ENCODE measurements at regions not wholly inside any gene's neighbourhood (a gene's known extent, or its start where the extent isn't known, plus 50 kb on each side); places are given as distances from the start of the nearest gene placed in this dataset.

DNA sequence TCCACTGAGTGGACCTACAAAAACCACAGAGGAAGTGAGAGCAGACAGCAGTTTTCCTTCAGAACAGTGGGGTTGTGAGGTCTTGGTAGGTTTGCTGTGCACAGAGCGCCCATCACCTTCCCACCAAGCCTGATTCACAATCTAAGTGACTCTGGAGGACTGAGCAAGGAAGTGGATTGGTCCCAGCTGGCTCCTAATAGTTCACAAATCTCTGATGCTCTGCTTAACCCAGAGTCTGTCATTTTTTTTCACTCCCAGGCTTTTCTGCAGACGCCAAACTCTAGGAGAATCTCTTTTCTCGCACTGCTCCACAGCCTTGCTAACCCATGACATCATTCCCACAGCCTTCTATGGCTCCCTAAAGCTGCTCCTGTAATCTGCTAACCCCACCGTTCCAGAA lies 280.4 kb downstream of the C1D start:
- no peak for DNase-seq

DNA sequence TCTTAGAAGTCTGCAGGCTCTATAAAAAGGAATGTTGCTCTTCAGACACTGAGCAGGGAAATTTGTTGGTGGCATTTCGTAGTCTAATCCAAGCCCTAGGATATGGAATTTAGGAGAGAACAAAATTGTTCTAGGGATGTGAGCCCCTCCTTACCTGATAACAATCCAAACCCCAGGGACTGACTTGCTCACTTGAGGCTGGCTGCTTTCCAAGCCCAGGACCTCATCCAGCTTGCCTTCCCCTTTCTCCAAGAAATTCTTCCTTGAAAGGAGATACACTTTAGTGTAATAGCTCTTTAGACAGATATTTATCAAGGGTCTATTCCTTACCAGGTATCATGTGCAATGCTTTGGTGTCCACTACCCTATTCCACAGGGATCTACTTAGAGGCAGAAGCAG lies 279.8 kb downstream of the C1D start:
- DNase-seq = no peak

DNA sequence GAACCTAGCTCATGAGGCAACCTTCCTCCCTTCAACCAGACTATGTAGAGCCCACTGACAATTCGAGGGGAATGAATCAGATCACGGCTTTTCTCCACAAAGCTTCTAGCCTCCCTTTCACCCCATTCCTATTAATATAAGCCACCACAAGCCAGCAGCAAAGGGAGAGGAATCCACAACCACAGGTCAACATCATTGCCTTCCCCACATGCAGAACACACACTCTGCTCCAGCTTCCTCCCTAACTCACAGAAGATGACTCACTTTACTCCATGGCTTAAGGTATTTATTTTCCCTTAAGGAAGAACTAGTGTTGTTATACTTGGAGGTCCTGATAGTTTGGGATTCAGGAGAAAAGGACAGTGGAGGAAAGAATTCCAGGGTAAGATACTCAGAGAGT lies 272.2 kb downstream of the C1D start:
- DNase-seq = no peak

DNA sequence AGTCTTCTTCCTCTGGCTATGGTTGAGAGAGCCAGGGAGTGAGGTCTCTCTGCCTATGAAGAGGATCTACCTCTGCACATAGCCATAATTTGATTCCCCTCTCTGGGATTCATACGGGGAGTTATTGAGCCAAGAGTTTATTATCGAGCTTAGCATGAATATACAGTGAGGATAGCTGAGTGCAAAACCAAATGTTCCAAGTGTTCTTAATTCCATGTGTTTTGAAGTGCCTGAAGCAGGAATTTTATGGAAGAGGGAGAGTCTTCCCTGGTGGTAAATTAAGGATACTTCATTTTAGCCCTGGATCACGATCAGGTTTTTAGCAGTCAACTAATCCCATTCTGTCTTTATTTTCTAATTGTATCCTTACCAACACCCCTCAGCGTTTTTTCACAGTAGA lies 270.6 kb downstream of the C1D start:
- no peak for DNase-seq

DNA sequence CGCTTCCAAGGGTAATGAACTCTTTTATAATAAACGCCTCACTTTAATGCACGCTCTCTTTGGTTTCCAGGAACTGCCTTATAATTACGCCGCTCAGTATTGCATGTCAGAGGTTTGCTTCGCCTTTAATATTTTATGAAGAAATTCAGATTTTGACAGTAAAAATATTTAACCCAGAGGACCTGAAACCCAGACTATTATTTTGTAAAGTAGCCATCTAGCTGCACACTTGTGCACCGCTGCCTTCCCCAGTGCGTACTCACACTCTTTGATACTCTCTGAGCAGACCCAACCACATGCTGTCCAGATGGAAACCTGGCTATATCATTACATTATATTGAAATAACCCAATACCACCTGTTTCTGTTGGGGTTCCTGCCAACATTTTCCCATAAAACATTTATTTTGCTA lies 270.1 kb downstream of the C1D start:
- DNase-seq = no peak

DNA sequence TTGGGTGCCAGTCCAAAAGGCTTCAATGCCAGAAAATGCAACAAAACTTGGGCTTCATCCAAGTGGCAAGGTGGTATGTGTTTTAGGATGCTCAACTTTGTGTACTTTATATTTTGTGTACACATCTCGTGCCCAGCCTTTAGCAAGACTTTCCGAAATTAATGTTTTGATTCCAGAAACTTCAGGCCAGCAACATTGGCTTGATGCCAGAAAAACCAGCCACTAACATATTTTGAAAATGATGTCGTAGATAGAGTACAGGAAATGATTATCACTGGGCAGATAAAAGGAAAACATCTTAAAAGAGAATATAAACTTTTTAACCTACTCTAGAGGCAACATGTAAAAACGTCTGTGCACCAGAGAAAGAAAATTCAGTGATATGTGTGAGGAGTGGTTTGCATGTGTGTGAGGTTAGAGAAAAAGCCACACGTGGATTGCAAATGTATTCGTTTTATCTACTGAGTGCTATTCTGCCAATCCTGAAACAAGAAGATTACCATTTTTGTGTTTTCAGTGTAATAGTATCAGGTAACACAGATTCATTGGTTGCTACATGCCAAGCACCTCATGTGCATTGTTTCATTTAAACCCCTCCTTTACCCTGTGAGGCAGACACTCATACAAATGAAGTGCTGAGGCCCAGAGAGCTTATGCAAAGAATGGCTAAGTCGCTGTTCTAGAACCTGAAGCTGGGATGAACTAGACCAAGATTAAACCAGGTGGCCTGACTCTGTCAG lies 264.8 kb downstream of the C1D start:
- no peak for DNase-seq

DNA sequence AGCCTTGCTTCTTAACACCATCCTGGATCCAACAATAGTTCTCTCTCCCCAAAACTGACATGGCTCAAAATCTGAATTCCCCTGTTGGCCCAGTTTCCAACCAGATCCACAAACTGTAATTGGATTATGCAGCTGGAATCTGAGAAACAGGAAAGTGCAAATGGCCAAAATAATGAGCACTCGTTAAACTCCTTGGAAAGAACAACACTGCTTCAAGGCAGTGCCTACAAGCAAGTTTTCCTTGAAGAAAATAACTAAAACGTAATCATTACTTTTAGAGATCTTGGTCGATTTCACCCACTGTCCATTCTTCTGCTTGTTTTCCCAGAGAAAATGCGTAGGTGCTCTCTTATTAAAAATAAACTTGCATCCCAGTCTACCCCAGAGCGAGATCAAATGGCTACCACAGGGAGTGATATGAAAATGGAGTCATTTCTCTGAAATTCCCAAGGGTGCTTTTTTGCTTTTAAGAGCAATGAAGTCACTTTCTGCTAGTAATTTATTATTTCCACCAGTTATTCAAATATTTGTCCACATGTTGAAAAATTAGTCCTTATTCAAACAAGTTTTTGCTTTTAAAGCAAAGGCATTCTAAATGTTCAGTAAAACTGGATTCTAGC lies 264.2 kb downstream of the C1D start:
- no peak for DNase-seq

DNA sequence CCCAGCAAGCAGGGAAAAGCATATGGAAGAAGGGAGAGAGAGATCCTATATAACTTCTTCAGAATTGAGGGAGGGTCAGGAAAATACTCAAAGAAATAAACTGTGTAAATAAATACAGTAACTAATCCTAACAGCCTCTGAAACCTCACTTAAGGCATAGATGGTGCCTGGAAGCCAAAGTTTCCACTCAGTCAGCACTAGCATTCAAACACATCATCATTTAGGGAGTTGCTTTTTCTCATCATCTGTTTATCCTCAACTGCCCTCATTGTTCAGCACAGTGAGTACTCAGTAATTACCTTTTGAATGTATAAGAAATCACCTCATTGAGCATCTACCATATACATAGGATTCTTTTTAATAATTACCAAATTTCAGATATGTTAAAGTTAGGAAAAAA lies 262.9 kb downstream of the C1D start:
- no peak for DNase-seq

DNA sequence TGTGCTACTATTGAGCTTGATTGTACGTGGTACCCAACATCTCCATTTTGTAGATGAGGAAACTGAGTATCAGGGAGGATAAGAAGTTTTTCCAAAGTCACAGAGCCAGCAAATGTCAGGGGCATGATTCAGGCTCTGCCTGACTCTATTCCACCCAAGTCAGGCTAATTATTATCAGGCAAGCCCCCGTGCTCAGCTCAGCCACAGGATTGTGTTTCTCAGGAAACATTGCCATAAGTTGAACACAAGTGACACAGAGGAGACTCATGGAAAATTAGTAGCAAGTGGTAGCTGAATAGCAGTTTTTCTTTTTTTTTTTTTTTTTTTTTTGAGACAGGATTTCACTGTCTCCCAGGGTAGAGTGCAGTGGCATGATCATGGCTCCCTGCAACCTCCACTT lies 260.5 kb downstream of the C1D start:
- DNase-seq = no peak

DNA sequence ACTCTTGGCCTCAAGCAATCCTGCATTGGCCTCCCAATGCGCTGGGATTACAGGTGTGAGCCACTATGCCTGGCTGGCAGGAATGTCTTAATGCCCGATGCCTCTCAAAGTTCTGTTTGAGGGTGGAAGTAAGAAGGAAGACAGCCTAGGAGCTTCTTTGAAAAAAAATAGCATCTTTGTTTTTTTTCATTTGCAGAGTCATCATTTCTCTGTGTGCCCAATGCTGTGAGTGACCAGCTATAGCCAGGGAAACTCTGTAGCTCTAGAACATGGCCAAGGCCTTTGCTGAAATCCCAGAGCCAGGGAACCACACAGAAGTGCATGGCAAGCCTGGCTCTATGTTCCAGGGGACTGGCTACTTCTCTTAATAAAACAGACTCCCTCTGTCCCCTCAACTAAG lies 260.0 kb downstream of the C1D start:
- DNase-seq = no peak

DNA sequence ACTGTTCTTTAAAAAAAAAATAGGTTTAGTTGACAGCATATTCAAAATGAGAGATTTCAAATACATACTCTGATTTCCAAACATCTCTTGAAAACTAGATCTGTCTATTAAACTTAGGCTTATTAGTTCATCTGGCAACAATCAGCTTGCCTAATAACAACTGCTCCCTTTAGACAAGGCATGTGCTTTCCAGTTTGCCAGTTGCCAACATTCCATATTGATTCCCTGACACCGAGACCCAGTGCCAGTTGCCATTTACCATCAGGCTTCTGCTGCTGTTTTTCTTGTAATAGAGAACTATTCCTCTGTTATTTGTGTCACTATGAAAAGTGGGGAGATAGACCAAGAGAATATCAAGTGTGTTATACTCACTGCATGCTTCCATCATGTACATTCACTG lies 256.0 kb downstream of the C1D start:
- DNase-seq = no peak

DNA sequence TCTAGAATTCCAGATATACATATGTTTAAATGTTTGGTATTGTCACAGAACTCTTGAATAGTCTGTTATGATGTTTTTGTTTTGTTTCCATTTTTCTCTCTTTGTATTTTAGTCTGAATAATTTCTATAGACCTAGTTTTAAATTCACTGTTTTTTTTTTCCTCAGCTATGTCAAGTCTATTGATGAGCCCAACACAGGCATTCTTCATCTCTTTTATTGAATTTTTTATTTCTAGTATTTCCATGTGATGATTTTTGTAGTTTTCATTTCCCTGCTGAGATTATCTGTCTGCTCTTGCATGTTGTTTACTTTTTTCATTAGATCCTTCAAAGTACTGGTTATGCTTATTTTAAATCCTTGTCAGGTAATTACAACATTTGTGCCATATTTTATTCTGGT lies 254.7 kb downstream of the C1D start:
- no peak for DNase-seq

DNA sequence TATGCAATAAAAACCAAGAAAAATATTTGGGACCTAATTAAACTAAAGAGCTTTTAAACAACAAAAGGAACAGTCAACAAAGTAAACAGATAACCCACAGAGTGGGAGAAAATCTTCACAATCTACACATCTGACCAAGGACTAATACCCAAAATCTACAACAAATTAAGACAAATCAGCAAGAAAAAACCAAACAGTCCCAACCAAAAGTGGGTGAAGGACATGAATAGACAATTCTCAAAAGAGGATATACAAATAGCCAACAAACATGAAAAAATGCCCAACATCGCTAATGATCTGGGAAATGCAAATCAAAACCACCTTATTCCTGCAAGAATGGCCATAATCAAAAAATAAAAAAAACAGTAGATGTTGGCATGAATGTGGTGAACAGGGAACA lies 250.1 kb downstream of the C1D start:
- no peak for DNase-seq

DNA sequence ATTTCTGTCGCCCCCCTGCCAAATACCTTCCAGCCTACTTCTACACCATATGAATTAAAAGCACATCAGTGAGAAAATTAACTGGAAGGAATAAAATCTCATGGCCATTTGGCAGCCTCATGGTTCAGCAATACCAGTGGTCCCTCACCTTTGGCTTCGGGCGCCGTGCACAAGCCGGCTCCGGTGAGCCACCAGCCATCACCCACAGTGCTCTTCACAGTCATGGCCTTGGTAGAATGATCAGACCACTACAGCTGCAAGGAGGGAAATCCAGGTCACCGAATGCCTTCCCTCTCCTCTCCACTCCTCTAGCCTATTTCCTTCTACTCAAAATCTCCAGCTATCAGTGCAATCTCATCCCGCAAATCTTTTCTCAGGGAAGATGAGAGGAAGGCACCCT lies 239.1 kb downstream of the C1D start:
- DNase-seq = no peak

DNA sequence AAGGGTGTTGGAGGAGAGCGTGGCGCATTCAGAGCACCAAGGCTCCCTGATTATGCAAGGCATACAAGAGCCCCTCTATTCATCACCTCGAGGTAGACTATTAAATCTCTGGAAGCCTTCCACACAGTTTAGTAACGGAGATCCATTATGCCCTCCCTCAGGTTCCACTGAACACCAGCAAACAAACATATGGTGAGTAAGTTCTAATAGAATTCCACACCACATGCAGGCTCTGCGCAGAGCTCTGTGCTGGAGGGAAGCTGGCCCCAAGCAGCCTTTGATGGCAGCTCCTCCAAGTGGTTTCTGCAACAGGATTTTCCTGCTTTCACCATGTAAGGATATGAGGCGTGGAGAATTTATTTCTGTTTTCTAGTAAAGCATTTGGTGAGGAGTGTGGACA lies 238.6 kb downstream of the C1D start:
- no peak for DNase-seq

DNA sequence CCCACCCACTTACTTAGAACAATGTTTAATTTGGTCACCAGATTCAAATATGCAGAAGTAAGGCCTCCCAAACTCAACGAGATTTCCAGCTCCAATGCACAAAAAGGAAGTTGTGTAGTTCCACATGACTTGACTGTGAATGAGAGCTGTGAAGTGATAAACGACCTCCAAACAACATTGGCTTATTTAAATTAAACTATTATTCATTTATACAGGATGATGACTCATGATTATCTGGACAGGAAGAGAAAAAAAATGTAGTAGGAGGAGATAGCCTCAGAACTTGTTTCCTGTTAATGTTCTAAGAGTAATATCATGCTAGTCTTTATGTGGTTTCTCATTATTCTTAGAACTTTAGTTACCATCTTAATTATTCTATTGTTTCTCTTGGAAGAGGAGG lies 237.3 kb downstream of the C1D start:
- DNase-seq = no peak

DNA sequence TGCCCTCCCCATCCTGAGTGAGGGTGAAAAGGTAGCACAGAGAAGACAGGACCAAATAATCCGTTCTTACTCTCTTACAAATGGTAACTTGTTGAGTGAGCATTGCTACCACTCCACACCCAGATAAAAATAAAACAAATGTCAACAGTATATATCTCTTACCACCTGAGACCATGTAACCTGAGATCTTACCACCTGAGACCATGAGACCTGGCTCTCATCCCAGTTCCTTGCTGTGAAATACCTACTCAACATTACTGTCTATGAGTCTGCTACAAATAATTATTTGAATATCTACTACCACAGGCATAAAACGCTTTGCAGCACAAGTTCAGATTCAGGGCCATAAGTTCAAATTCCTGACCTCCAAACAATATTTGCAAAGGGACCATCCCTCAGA lies 234.7 kb downstream of the C1D start:
- no peak for DNase-seq

DNA sequence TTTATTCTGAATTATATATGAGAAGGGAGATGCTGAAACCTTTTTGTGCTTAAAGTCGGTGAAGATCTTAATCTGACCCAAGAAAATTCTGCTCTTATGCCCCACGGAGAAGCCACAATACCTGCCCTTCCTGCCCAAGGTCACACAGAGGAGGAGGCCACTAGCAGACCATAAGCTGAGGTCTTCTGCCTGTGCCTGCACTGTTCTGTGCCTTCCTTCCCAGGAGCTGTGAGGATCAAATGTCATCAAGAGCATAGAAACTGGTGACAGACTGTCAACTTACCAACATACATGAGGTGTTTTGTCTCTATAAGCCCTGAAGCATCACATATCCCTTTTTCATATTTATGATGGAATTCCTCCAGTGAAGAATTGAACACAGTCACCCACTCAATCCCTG lies 233.3 kb downstream of the C1D start:
- no peak for DNase-seq

DNA sequence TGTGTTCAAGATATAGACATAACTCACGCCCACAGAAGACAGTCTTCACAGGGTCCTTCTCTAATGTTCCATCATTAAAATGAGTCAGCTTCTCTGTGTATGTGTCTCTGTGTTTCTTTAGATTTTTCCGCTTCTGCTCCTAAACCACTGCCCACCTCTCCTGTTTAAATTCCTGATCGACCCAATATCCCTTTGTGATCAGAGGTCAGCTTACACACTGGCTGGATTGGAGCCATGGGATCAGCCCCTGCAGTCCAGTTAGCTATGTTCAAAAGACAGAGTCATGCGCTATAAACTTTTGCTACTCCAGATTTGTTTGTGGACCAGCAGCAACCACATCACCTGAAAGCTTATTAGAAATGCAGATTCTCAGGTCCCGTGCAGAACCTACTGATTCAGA lies 229.2 kb downstream of the C1D start:
- no peak for DNase-seq

DNA sequence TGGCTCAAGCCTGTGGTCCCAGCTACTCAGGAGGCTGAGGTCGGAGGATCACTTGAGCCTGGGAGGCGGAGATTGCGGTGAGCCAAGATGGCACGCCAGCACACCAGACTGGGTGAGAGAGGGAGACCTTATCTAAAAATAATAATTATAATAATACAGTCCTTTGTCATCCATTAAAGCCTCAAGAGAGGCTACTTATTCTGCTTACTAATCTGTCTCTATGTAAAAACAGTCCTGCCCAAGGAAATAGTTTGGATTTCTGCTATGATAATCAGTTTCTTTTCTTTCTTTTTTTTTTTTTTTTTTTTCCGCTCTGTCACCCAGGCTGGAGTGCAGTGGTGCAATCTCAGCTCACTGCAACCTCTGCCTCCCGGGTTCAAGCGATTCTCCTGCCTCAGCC lies 228.3 kb downstream of the C1D start:
- no peak for DNase-seq

DNA sequence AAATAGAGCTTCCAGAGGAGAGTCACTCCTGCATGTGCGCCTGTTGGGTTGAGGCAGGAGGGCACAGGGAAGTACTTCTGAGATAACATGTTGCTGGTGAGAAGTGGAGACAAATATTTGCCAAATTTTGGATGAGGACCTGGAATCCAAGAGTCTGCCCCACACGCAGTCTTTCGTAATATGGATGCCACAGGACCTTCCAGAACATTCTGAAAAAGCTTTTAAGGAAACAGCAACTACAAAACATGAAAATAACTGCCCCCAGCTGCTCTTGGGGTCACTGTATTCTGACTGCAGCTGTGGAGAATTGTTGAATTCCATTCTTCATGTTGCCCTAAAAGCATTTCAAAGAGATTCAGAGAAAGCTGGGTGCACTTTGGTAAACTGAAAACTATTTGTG lies 227.5 kb downstream of the C1D start:
- DNase-seq = no peak

DNA sequence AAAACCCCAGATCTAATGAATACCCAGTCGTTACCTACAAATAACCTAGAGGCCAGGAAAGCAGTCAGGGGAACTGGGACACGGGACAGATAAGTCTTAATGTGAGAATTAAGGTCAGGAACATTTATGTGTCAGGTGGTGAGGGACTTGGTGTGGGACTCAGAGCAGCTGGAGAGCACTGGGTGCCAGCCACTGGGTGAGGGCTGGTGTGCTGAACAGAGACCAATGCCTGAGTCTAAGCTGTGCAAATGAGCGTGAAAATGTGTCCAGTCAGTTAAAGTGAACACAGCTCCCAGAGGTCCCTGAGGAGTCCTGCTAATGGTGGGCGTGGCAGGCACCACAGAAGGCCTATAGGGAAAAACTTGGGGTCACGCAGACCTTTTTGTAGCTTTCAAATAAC lies 225.9 kb downstream of the C1D start:
- no peak for DNase-seq

DNA sequence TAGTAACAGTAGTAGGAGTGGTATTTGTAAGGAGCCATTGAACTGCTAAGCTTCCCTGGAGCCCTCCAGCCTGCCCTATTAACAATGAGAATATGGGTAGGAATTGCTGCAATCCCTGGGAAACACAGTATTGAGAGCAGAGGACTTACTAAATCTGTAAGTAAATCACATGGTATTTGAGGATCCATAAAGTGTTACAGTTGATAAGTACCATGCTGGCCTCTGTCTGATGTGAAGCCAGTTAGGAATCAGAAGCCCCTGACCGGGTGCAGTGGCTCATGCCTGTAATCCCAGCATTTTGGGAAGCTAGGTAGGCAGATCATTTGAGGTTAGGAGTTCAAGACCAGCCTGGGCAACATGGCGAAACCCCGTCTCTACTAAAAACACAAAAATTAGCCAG lies 224.6 kb downstream of the C1D start:
- no peak for DNase-seq

DNA sequence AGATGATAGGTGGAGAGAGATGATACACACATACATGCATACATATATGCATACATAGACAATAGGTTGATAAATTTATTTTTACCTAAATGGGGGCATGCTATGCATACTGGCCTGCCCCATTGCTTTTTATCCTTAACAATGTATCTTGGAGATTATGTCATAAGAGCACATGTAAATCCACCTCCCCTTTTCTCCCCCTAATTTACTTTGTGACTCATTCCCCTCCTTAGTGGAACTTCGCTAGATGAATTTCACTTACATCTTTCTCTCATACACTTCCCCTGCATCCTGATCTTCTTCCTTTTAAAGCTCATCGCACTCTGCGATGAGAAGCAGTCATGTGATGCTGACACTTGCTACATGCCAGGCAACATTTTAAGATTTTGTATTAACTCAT lies 223.6 kb downstream of the C1D start:
- DNase-seq = no peak

DNA sequence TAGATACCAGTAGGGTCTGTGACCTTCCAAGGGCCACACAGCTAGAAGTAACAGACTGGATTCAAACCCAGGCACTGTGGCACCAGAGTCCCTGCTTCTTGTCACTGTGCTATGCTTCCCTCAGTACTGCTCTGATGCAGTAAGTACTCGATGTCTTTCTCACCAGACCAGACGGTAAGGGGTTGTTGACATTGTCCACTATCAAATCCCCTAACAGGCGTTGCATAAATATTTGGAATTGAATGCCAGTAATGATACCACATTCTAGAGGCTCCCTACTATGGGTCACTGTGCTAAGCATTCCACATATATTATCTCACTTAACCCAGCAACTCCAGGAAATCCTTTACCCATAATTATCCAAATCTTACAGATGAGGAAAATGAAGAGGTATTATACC lies 223.1 kb downstream of the C1D start:
- no peak for DNase-seq

Data from activated T-cell treated with anti-CD3 and anti-CD28 coated beads, Interleukin-2, amount 50 U/mL, for 48 hours (primary cell).